Activated CD8-positive, alpha-beta T cell treated with anti-CD3 and anti-CD28 coated beads, Interleukin-2, amount 10 ng/mL, durations not matched to agents 7 days and 5 days (primary cell): ENCODE measurements at regions not wholly inside any gene's neighbourhood (a gene's known extent, or its start where the extent isn't known, plus 50 kb on each side); places are given as distances from the start of the nearest gene placed in this dataset.
"Not testable (repeated sequence)": the region's sequence is repeated elsewhere in the genome, so short reads cannot be mapped to it uniquely, and the experiment has no call there.

Experiments
- ATAC-seq: fragments of 150-1000 bp; cut with Tn5 transposase; one replicate; pipeline ENCODE4 v1.10.0; 2021; ENCODE audit warnings: moderate library complexity
- CTCF ChIA-PET: fragments of 350-600 bp; sonication (Branson Sonifier 250); formaldehyde crosslinking; loops from one replicate; lab custom pipeline; 2021; ENCODE audit warnings: antibody characterized with exemption; lab: Charles Lee
- POLR2A ChIA-PET: fragments of 350-600 bp; sonication (Branson Sonifier 250); formaldehyde crosslinking; loops from one replicate; lab custom pipeline; 2021; ENCODE audit warnings: antibody characterized with exemption; lab: Charles Lee
- DNase-seq: peaks from one replicate; pipeline ENCODE4 v3.0.0-alpha.2; 2020
- H3K27ac Mint-ChIP-seq: one replicate; pipeline ENCODE4 v1.8.0; 2021; ENCODE audit warnings: mild to moderate bottlenecking, mixed read lengths
- H3K27me3 Mint-ChIP-seq: one replicate; pipeline ENCODE4 v1.8.0; 2021; ENCODE audit warnings: low read depth, mixed read lengths
- H3K36me3 Mint-ChIP-seq: one replicate; pipeline ENCODE4 v1.8.0; 2021; ENCODE audit warnings: low read depth, mixed read lengths
- H3K4me1 Mint-ChIP-seq: one replicate; pipeline ENCODE4 v1.8.0; 2021; ENCODE audit warnings: low read depth, mixed read lengths
- H3K4me3 Mint-ChIP-seq: one replicate; pipeline ENCODE4 v1.8.0; 2021; ENCODE audit warnings: mild to moderate bottlenecking, mixed read lengths
- H3K9me3 Mint-ChIP-seq: one replicate; pipeline ENCODE4 v1.8.0; 2022; ENCODE audit warnings: mixed read lengths; ENCODE audit not compliant: insufficient read depth

GRCh38 chr9:11577522-11577921 is 964.7 kb upstream of the PTPRD start:
- H3K27me3 Mint-ChIP-seq: no peaks in the 10 kb centered on the region
- ChIA-PET POLR2A (no interaction called here), CTCF (no interaction called here)
- H3K4me1 Mint-ChIP-seq: no peaks in the 10 kb centered on the region
- DNase-seq: no peak
- no peak for ATAC-seq
- no peaks in the 10 kb centered on the region for H3K36me3 Mint-ChIP-seq
- no peak overlapping the region for H3K27ac Mint-ChIP-seq
- H3K9me3 Mint-ChIP-seq: peaks cover 12% of the 10 kb centered on the region
- no peak overlapping the region for H3K4me3 Mint-ChIP-seq

- ATAC-seq (no peak), DNase-seq (no peak)
- Mint-ChIP-seq H3K9me3 (peaks cover 6% of the 10 kb centered on the region), H3K4me1 (no peaks in the 10 kb centered on the region), H3K36me3 (no peaks in the 10 kb centered on the region), H3K4me3 (no peak overlapping the region), H3K27ac (no peak overlapping the region), H3K27me3 (no peaks in the 10 kb centered on the region)
- ChIA-PET POLR2A (no interaction called here), CTCF (no interaction called here)
Observed at GRCh38 chr9:11595756-11596155, 983.0 kb upstream of the PTPRD start.

GRCh38 chr9:11618241-11618805 is 1005.5 kb upstream of the PTPRD start:
- no peaks in the 10 kb centered on the region for H3K4me1 Mint-ChIP-seq
- H3K27me3 Mint-ChIP-seq: no peaks in the 10 kb centered on the region
- ChIA-PET CTCF (no interaction called here), POLR2A (no interaction called here)
- no peaks in the 10 kb centered on the region for H3K36me3 Mint-ChIP-seq
- peaks cover 10% of the 10 kb centered on the region for H3K9me3 Mint-ChIP-seq
- no peak overlapping the region for H3K4me3 Mint-ChIP-seq
- no peak overlapping the region for H3K27ac Mint-ChIP-seq
- DNase-seq (no peak), ATAC-seq (no peak)

- Mint-ChIP-seq H3K4me1 (no peaks in the 10 kb centered on the region), H3K36me3 (peaks cover 1% of the 10 kb centered on the region), H3K4me3 (no peak overlapping the region), H3K9me3 (peaks cover 21% of the 10 kb centered on the region), H3K27me3 (no peaks in the 10 kb centered on the region), H3K27ac (no peak overlapping the region)
- ChIA-PET CTCF (no interaction called here), POLR2A (no interaction called here)
- DNase-seq: no peak
- no peak for ATAC-seq
Observed at GRCh38 chr9:11632691-11633090, 1019.9 kb upstream of the PTPRD start.

- Mint-ChIP-seq H3K27ac (no peak overlapping the region), H3K9me3 (peaks cover 24% of the 10 kb centered on the region), H3K36me3 (no peaks in the 10 kb centered on the region), H3K27me3 (no peaks in the 10 kb centered on the region), H3K4me3 (no peak overlapping the region), H3K4me1 (no peaks in the 10 kb centered on the region)
- DNase-seq (no peak), ATAC-seq (no peak)
- POLR2A ChIA-PET: no interaction called here
- CTCF ChIA-PET: no interaction called here
Observed at GRCh38 chr9:11646831-11647230, 1034.0 kb upstream of the PTPRD start.

- POLR2A ChIA-PET: no interaction called here
- Mint-ChIP-seq H3K27me3 (no peaks in the 10 kb centered on the region), H3K4me1 (no peaks in the 10 kb centered on the region), H3K4me3 (no peak overlapping the region), H3K36me3 (no peaks in the 10 kb centered on the region), H3K27ac (no peak overlapping the region), H3K9me3 (peaks cover 30% of the 10 kb centered on the region)
- DNase-seq: no peak
- CTCF ChIA-PET: no interaction called here
- no peak for ATAC-seq
Observed at GRCh38 chr9:11653867-11654266, 1039.3 kb upstream of the TYRP1 start.

- Mint-ChIP-seq H3K36me3 (no peaks in the 10 kb centered on the region), H3K27me3 (no peaks in the 10 kb centered on the region), H3K4me1 (no peaks in the 10 kb centered on the region), H3K4me3 (no peak overlapping the region), H3K9me3 (peaks cover 13% of the 10 kb centered on the region), H3K27ac (no peak overlapping the region)
- ATAC-seq (no peak), DNase-seq (no peak)
- ChIA-PET CTCF (no interaction called here), POLR2A (no interaction called here)
Observed at GRCh38 chr9:11663913-11664312, 1029.3 kb upstream of the TYRP1 start.

GRCh38 chr9:11676821-11677220 is 1016.4 kb upstream of the TYRP1 start:
- no peak for ATAC-seq
- H3K36me3 Mint-ChIP-seq: no peaks in the 10 kb centered on the region
- no peak overlapping the region for H3K4me3 Mint-ChIP-seq
- H3K4me1 Mint-ChIP-seq: no peaks in the 10 kb centered on the region
- peaks cover 36% of the 10 kb centered on the region for H3K9me3 Mint-ChIP-seq
- no peak overlapping the region for H3K27ac Mint-ChIP-seq
- DNase-seq: no peak
- no peaks in the 10 kb centered on the region for H3K27me3 Mint-ChIP-seq
- ChIA-PET POLR2A (no interaction called here), CTCF (no interaction called here)

- H3K4me1 Mint-ChIP-seq: no peaks in the 10 kb centered on the region
- peaks cover 18% of the 10 kb centered on the region for H3K9me3 Mint-ChIP-seq
- no peak for DNase-seq
- H3K4me3 Mint-ChIP-seq: no peak overlapping the region
- H3K36me3 Mint-ChIP-seq: no peaks in the 10 kb centered on the region
- POLR2A ChIA-PET: no interaction called here
- ATAC-seq: no peak
- no peaks in the 10 kb centered on the region for H3K27me3 Mint-ChIP-seq
- CTCF ChIA-PET: no interaction called here
- no peak overlapping the region for H3K27ac Mint-ChIP-seq
Observed at GRCh38 chr9:11686733-11687132, 1006.5 kb upstream of the TYRP1 start.

- ChIA-PET POLR2A (no interaction called here), CTCF (no interaction called here)
- H3K27ac Mint-ChIP-seq: no peak overlapping the region
- peaks cover 36% of the 10 kb centered on the region for H3K9me3 Mint-ChIP-seq
- no peaks in the 10 kb centered on the region for H3K36me3 Mint-ChIP-seq
- no peak overlapping the region for H3K4me3 Mint-ChIP-seq
- H3K27me3 Mint-ChIP-seq: no peaks in the 10 kb centered on the region
- DNase-seq (no peak), ATAC-seq (no peak)
- H3K4me1 Mint-ChIP-seq: no peaks in the 10 kb centered on the region
Observed at GRCh38 chr9:11697126-11697525, 996.1 kb upstream of the TYRP1 start.

GRCh38 chr9:11701706-11702105 is 991.5 kb upstream of the TYRP1 start:
- no peak for DNase-seq
- Mint-ChIP-seq H3K27ac (no peak overlapping the region), H3K36me3 (no peaks in the 10 kb centered on the region), H3K4me3 (no peak overlapping the region), H3K9me3 (peaks cover 32% of the 10 kb centered on the region), H3K4me1 (no peaks in the 10 kb centered on the region), H3K27me3 (no peaks in the 10 kb centered on the region)
- ATAC-seq: no peak
- ChIA-PET POLR2A (no interaction called here), CTCF (no interaction called here)

GRCh38 chr9:11702548-11702947 is 990.6 kb upstream of the TYRP1 start:
- Mint-ChIP-seq H3K27ac (no peak overlapping the region), H3K4me3 (no peak overlapping the region), H3K36me3 (no peaks in the 10 kb centered on the region), H3K27me3 (no peaks in the 10 kb centered on the region), H3K4me1 (no peaks in the 10 kb centered on the region), H3K9me3 (peaks cover 32% of the 10 kb centered on the region)
- no peak for DNase-seq
- ATAC-seq: no peak
- POLR2A ChIA-PET: no interaction called here
- CTCF ChIA-PET: no interaction called here

- ATAC-seq, DNase-seq, H3K27ac Mint-ChIP-seq, CTCF ChIA-PET, H3K36me3 Mint-ChIP-seq, H3K27me3 Mint-ChIP-seq, H3K4me1 Mint-ChIP-seq, POLR2A ChIA-PET, H3K4me3 Mint-ChIP-seq: not testable (repeated sequence)
- peaks cover 33% of the 10 kb centered on the region for H3K9me3 Mint-ChIP-seq
Observed at GRCh38 chr9:11704198-11704597, 989.0 kb upstream of the TYRP1 start.
